ENCODE measurements at regions not wholly inside any gene's neighbourhood (a gene's known extent, or its start where the extent isn't known, plus 50 kb on each side); places are given as distances from the start of the nearest gene placed in this dataset.

- Histone ChIP-seq H4K20me1 (ENCODE audit: insufficient read depth, low read length) (no peaks in the 10 kb centered on the region), H3K79me2 (ENCODE audit: insufficient read depth, low read depth, low read length) (no peaks in the 10 kb centered on the region), H3K4me2 (ENCODE audit: low read length) (no peak overlapping the region), H3K36me3 (ENCODE audit: insufficient read depth, low read length) (no peaks in the 10 kb centered on the region), H3K27ac (ENCODE audit: low read depth, low read length, poor library complexity, severe bottlenecking) (no peak overlapping the region), H3K9me2 (ENCODE audit: insufficient read depth, low read length) (no peaks in the 10 kb centered on the region), H3K4me3 (ENCODE audit: low read depth, low read length, poor library complexity, severe bottlenecking) (no peak overlapping the region), H2AFZ (ENCODE audit: low read length) (no peak overlapping the region), H3K9me3 (ENCODE audit: low read length) (no peaks in the 10 kb centered on the region; the same call in 1 of the 2 replicates), H3K4me1 (ENCODE audit: insufficient read depth, low read length, poor library complexity, severe bottlenecking) (no peaks in the 10 kb centered on the region)
- BruUV-seq (replicated peaks) = no TSS peak
- intact Hi-C loops (cut with micrococcal nuclease; ENCODE audit: unreplicated experiment) = no loop called here
- CTCF ChIA-PET (ENCODE audit: unreplicated experiment) = no interaction called here
- POLR2A ChIA-PET = interaction anchor here (0.6 to 1.3 kb wide), 3 partner anchors 17 to 791 kb away, joined by 3 to 7 read pairs (median 3); no protein-coding TSS in a partner anchor
- DNase-seq (ENCODE audit: low spot score) = no peak
- TF ChIP-seq CTCF (conservative IDR thresholded peaks at IDR 0.05; ENCODE audit: low read length) (no peak), EZH2phosphoT487 (IDR thresholded peaks at IDR 0.05; ENCODE audit: borderline replicate concordance, low read depth, low read length) (no peak)
Observed at GRCh38 chr21:35476621-35477395, 427.7 kb upstream of the RUNX1 start.

- Histone ChIP-seq H4K20me1 (ENCODE audit: insufficient read depth, low read length) (no peaks in the 10 kb centered on the region), H3K27ac (ENCODE audit: low read depth, low read length, poor library complexity, severe bottlenecking) (no peak overlapping the region), H3K9me2 (ENCODE audit: insufficient read depth, low read length) (no peaks in the 10 kb centered on the region), H2AFZ (ENCODE audit: low read length) (no peak overlapping the region), H3K4me2 (ENCODE audit: low read length) (no peak overlapping the region), H3K4me3 (ENCODE audit: low read depth, low read length, poor library complexity, severe bottlenecking) (no peak overlapping the region), H3K36me3 (ENCODE audit: insufficient read depth, low read length) (no peaks in the 10 kb centered on the region), H3K79me2 (ENCODE audit: insufficient read depth, low read depth, low read length) (no peaks in the 10 kb centered on the region), H3K4me1 (ENCODE audit: insufficient read depth, low read length, poor library complexity, severe bottlenecking) (no peaks in the 10 kb centered on the region), H3K9me3 (ENCODE audit: low read length) (no peaks in the 10 kb centered on the region; the same call in 1 of the 2 replicates)
- intact Hi-C loops (cut with micrococcal nuclease; ENCODE audit: unreplicated experiment) = no loop called here
- DNase-seq (ENCODE audit: low spot score) = no peak
- ChIA-PET CTCF (ENCODE audit: unreplicated experiment) (no interaction called here), POLR2A (interaction anchor here (0.5 kb wide), 1 partner anchor 778 kb away, joined by 3 read pairs; no protein-coding TSS in a partner anchor)
- no TSS peak for BruUV-seq (replicated peaks)
- TF ChIP-seq EZH2phosphoT487 (IDR thresholded peaks at IDR 0.05; ENCODE audit: borderline replicate concordance, low read depth, low read length) (no peak), CTCF (conservative IDR thresholded peaks at IDR 0.05; ENCODE audit: low read length) (no peak)
Observed at GRCh38 chr21:35475762-35476161, 426.7 kb upstream of the RUNX1 start.

- Histone ChIP-seq H4K20me1 (ENCODE audit: insufficient read depth, low read length) (no peaks in the 10 kb centered on the region), H3K36me3 (ENCODE audit: insufficient read depth, low read length) (no peaks in the 10 kb centered on the region), H3K4me3 (ENCODE audit: low read depth, low read length, poor library complexity, severe bottlenecking) (no peak overlapping the region), H3K4me2 (ENCODE audit: low read length) (no peak overlapping the region), H3K79me2 (ENCODE audit: insufficient read depth, low read depth, low read length) (no peaks in the 10 kb centered on the region), H3K9me3 (ENCODE audit: low read length) (no peaks in the 10 kb centered on the region; the same call in 1 of the 2 replicates), H3K4me1 (ENCODE audit: insufficient read depth, low read length, poor library complexity, severe bottlenecking) (no peaks in the 10 kb centered on the region), H3K9me2 (ENCODE audit: insufficient read depth, low read length) (no peaks in the 10 kb centered on the region), H3K27ac (ENCODE audit: low read depth, low read length, poor library complexity, severe bottlenecking) (no peak overlapping the region), H2AFZ (ENCODE audit: low read length) (no peak overlapping the region)
- no TSS peak for BruUV-seq (replicated peaks)
- TF ChIP-seq EZH2phosphoT487 (IDR thresholded peaks at IDR 0.05; ENCODE audit: borderline replicate concordance, low read depth, low read length) (no peak), CTCF (conservative IDR thresholded peaks at IDR 0.05; ENCODE audit: low read length) (no peak)
- no peak for DNase-seq (ENCODE audit: low spot score)
- intact Hi-C loops (cut with micrococcal nuclease; ENCODE audit: unreplicated experiment) = no loop called here
- POLR2A ChIA-PET = interaction anchor here (0.5 kb wide), 1 partner anchor 778 kb away, joined by 3 read pairs; no protein-coding TSS in a partner anchor
- CTCF ChIA-PET (ENCODE audit: unreplicated experiment) = no interaction called here
Observed at GRCh38 chr21:35475009-35475408, 425.9 kb upstream of the RUNX1 start.

Measured in OCI-LY7 (cell line).